ENCODE measurements at regions not wholly inside any gene's neighbourhood (a gene's known extent, or its start where the extent isn't known, plus 50 kb on each side); places are given as distances from the start of the nearest gene placed in this dataset.
A peak's percentile ranks its signal among the peaks of the same experiment; 100 is the strongest.

DNA sequence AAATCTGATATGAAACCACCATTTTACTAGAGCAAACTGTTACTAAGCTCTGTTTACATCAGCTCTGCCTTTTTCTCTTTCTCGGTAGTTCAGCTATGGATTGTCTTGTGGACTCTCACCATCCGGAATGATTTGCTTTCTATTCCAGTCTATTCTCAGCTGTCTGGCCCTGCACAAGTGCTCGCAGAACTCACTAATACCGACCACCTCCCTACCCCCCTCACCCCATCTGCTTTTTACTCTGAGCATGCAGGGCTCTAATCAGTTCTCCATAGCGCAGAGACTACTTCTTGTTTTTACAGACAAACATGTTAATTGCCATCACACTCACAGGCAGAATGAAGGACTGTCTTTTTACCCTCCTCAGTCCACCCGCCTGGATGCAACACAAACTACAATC is 180.7 kb upstream of the POU3F3 start:
- no peak overlapping the region for H3K27ac ChIP-seq (ENCODE audit: insufficient read depth in 1 of 2, low read depth in 1 of 2, low read length in 2 of 2, poor library complexity in 1 of 2, severe bottlenecking in 2 of 2)
- peak in 1 of 3 donors; percentile 30 for DNase-seq
- no peaks in the 10 kb centered on the region for H3K36me3 ChIP-seq (ENCODE audit: control insufficient read depth in 4 of 4, insufficient read depth in 4 of 4, low read length in 3 of 4)
- WGBS (ENCODE audit: insufficient coverage), result 66% methylated on average over 6 of the region's 6 CpGs
- POLR2A ChIA-PET, result no interaction called here
- CTCF ChIA-PET, result no interaction called here
- no peaks in the 10 kb centered on the region for H3K9me3 ChIP-seq (ENCODE audit: control extremely low read depth in 1 of 5, control insufficient read depth in 4 of 5, insufficient read depth in 2 of 5, low read depth in 1 of 5, low read length in 4 of 5)
- H3K4me3 ChIP-seq (ENCODE audit: control insufficient read depth in 1 of 7, extremely low read depth in 1 of 7, insufficient read depth in 4 of 7, low read depth in 2 of 7, low read length in 6 of 7), result no peak overlapping the region
- no peaks in the 10 kb centered on the region for H3K4me1 ChIP-seq (ENCODE audit: control extremely low read depth in 1 of 4, control insufficient read depth in 4 of 4, insufficient read depth in 4 of 4, low read length in 3 of 4)
- no peaks in the 10 kb centered on the region for H3K27me3 ChIP-seq (replicated peaks in 2 of 5; ENCODE audit: control insufficient read depth in 4 of 5, insufficient read depth in 5 of 5, low read length in 4 of 5)

- WGBS (ENCODE audit: insufficient coverage), result 63% methylated on average over 4 of the region's 5 CpGs
- Histone ChIP-seq H3K9me3 (ENCODE audit: control extremely low read depth in 1 of 5, control insufficient read depth in 4 of 5, insufficient read depth in 2 of 5, low read depth in 1 of 5, low read length in 4 of 5) (no peaks in the 10 kb centered on the region), H3K27ac (ENCODE audit: insufficient read depth in 1 of 2, low read depth in 1 of 2, low read length in 2 of 2, poor library complexity in 1 of 2, severe bottlenecking in 2 of 2) (no peak overlapping the region), H3K4me3 (ENCODE audit: control insufficient read depth in 1 of 7, extremely low read depth in 1 of 7, insufficient read depth in 4 of 7, low read depth in 2 of 7, low read length in 6 of 7) (no peak overlapping the region), H3K27me3 (replicated peaks in 2 of 5; ENCODE audit: control insufficient read depth in 4 of 5, insufficient read depth in 5 of 5, low read length in 4 of 5) (no peaks in the 10 kb centered on the region), H3K4me1 (ENCODE audit: control extremely low read depth in 1 of 4, control insufficient read depth in 4 of 4, insufficient read depth in 4 of 4, low read length in 3 of 4) (peaks cover 0 to 8% (median 0%) of the 10 kb centered on the region in 4 experiments), H3K36me3 (ENCODE audit: control insufficient read depth in 4 of 4, insufficient read depth in 4 of 4, low read length in 3 of 4) (no peaks in the 10 kb centered on the region)
- CTCF ChIA-PET, result interaction anchor here (1.2 to 1.6 kb wide), 2 partner anchors 9 to 15 kb away, joined by 5 read pairs; no protein-coding TSS in a partner anchor
- POLR2A ChIA-PET, result no interaction called here
- DNase-seq, result peak in 2 of 3 donors; percentile 49 to 59
These were observed 175.7 kb upstream of the POU3F3 start for GRCh38 chr2:104678181-104678580.

DNA sequence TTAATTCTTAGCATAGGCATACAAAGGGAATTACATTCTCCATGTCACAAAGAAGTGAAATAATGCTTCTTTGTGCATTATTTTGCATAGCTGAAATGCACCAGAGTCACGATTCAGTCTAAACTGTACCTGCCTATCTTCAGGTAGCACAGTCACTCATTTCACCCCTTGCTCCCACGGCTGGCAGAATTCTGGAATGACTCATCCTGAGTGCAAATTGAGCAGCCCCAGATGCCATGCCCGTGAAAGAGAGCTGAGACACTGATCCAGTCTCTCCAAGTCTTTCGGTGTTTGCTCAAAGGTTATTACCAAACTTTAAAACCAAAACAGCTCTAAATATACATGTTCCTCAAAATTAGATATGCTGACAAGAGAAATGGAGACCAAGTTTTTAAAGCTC is 168.3 kb upstream of the POU3F3 start:
- POLR2A ChIA-PET, result interaction anchor here (0.6 kb wide), 1 partner anchor 24 kb away, joined by 3 read pairs; no protein-coding TSS in a partner anchor
- WGBS (ENCODE audit: insufficient coverage), result 91% methylated on average over 4 of the region's 4 CpGs
- CTCF ChIA-PET, result interaction anchor here (1.2 kb wide), 1 partner anchor 15 kb away, joined by 4 read pairs; no protein-coding TSS in a partner anchor
- Histone ChIP-seq H3K9me3 (ENCODE audit: control extremely low read depth in 1 of 5, control insufficient read depth in 4 of 5, insufficient read depth in 2 of 5, low read depth in 1 of 5, low read length in 4 of 5) (no peaks in the 10 kb centered on the region), H3K27me3 (replicated peaks in 2 of 5; ENCODE audit: control insufficient read depth in 4 of 5, insufficient read depth in 5 of 5, low read length in 4 of 5) (peaks cover 0 to 2% (median 0%) of the 10 kb centered on the region in 5 experiments), H3K4me3 (ENCODE audit: control insufficient read depth in 1 of 7, extremely low read depth in 1 of 7, insufficient read depth in 4 of 7, low read depth in 2 of 7, low read length in 6 of 7) (no peak overlapping the region), H3K27ac (ENCODE audit: insufficient read depth in 1 of 2, low read depth in 1 of 2, low read length in 2 of 2, poor library complexity in 1 of 2, severe bottlenecking in 2 of 2) (no peak overlapping the region), H3K36me3 (ENCODE audit: control insufficient read depth in 4 of 4, insufficient read depth in 4 of 4, low read length in 3 of 4) (no peaks in the 10 kb centered on the region), H3K4me1 (ENCODE audit: control extremely low read depth in 1 of 4, control insufficient read depth in 4 of 4, insufficient read depth in 4 of 4, low read length in 3 of 4) (peaks cover 0 to 19% (median 0%) of the 10 kb centered on the region in 4 experiments)
- no peak for DNase-seq

DNA sequence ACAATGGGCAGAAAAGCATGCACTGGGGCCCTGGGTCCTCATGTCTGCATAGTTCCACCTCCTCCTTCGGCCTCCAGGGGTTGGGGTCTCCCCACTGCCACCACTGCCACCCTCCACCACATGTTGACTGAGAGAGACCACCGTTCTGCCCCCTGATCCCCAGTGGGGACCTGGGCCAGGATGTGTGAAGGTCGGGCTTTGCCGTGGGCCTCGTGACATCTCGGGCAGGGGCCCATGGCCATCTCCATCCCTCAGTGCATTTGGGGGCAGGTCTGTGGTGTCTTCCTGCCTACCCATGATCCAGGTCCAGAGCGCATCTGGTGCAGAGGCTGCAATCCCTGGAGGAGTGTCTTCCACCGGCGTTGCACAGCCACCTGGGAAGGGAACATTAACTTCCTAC is 166.8 kb upstream of the POU3F3 start:
- Histone ChIP-seq H3K27ac (ENCODE audit: insufficient read depth in 1 of 2, low read depth in 1 of 2, low read length in 2 of 2, poor library complexity in 1 of 2, severe bottlenecking in 2 of 2) (no peak overlapping the region), H3K4me3 (ENCODE audit: control insufficient read depth in 1 of 7, extremely low read depth in 1 of 7, insufficient read depth in 4 of 7, low read depth in 2 of 7, low read length in 6 of 7) (no peak overlapping the region), H3K9me3 (ENCODE audit: control extremely low read depth in 1 of 5, control insufficient read depth in 4 of 5, insufficient read depth in 2 of 5, low read depth in 1 of 5, low read length in 4 of 5) (no peaks in the 10 kb centered on the region), H3K36me3 (ENCODE audit: control insufficient read depth in 4 of 4, insufficient read depth in 4 of 4, low read length in 3 of 4) (no peaks in the 10 kb centered on the region), H3K27me3 (replicated peaks in 2 of 5; ENCODE audit: control insufficient read depth in 4 of 5, insufficient read depth in 5 of 5, low read length in 4 of 5) (peaks cover 0 to 2% (median 0%) of the 10 kb centered on the region in 5 experiments), H3K4me1 (ENCODE audit: control extremely low read depth in 1 of 4, control insufficient read depth in 4 of 4, insufficient read depth in 4 of 4, low read length in 3 of 4) (peaks cover 0 to 20% (median 2%) of the 10 kb centered on the region in 4 experiments)
- ChIA-PET CTCF (no interaction called here), POLR2A (no interaction called here)
- DNase-seq, result no peak
- WGBS (ENCODE audit: insufficient coverage), result 100% methylated on average over 7 of the region's 9 CpGs

DNA sequence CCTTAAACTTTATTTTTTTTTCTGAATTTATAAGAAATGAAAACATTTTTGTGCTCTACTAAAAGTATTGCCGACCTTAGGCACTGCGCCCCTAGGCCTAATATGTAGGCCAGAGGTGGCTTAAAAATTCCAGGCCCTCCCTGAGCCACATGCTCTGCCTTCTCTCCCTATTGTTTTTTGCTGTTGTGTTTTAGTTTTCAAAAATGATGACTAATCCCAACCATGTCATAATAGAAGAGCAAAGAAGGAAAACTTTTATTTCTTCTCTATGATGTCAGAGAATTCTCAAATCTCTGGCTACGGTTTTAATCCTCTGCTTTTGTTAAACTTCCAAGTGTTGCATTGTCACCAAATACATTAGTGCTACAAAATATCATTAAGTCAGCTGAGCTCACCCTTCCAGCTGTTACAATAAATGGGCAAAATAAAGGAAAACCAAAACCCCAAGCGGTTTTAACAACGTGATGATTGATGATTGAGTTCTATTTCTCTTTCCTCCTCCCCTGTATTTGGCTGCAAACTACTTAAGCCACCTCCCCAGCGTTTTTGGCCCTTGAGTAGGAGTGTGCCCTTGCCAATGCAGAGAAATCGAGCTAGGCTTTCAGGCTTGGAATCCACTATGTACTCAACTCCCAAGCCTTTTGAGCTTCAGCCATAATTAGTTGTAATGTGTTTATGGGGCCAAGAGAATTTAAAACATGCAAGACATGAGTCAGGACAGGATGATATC is 163.5 kb upstream of the POU3F3 start:
- POLR2A ChIA-PET, result no interaction called here
- WGBS (ENCODE audit: insufficient coverage), result 14% methylated on average over 1 of the region's 7 CpGs

GRCh38 chr2:104698276-104698675 is 155.6 kb upstream of the POU3F3 start:
- CTCF ChIA-PET, result no interaction called here
- DNase-seq, result no peak
- H3K9me3 ChIP-seq (ENCODE audit: control extremely low read depth in 1 of 5, control insufficient read depth in 4 of 5, insufficient read depth in 2 of 5, low read depth in 1 of 5, low read length in 4 of 5), result no peaks in the 10 kb centered on the region
- H3K27ac ChIP-seq (ENCODE audit: insufficient read depth in 1 of 2, low read depth in 1 of 2, low read length in 2 of 2, poor library complexity in 1 of 2, severe bottlenecking in 2 of 2), result no peak overlapping the region
- H3K27me3 ChIP-seq (replicated peaks in 2 of 5; ENCODE audit: control insufficient read depth in 4 of 5, insufficient read depth in 5 of 5, low read length in 4 of 5), result no peaks in the 10 kb centered on the region
- POLR2A ChIA-PET, result no interaction called here
- WGBS (ENCODE audit: insufficient coverage), result 90% methylated on average over 2 of the region's 5 CpGs
- H3K4me1 ChIP-seq (ENCODE audit: control extremely low read depth in 1 of 4, control insufficient read depth in 4 of 4, insufficient read depth in 4 of 4, low read length in 3 of 4), result no peaks in the 10 kb centered on the region
- H3K4me3 ChIP-seq (ENCODE audit: control insufficient read depth in 1 of 7, extremely low read depth in 1 of 7, insufficient read depth in 4 of 7, low read depth in 2 of 7, low read length in 6 of 7), result no peak overlapping the region
- no peaks in the 10 kb centered on the region for H3K36me3 ChIP-seq (ENCODE audit: control insufficient read depth in 4 of 4, insufficient read depth in 4 of 4, low read length in 3 of 4)

More for the DNA sequence above, 163.5 kb upstream of the POU3F3 start:
- peaks cover 0 to 20% (median 2%) of the 10 kb centered on the region in 4 experiments for H3K4me1 ChIP-seq (ENCODE audit: control extremely low read depth in 1 of 4, control insufficient read depth in 4 of 4, insufficient read depth in 4 of 4, low read length in 3 of 4)
- H3K9me3 ChIP-seq (ENCODE audit: control extremely low read depth in 1 of 5, control insufficient read depth in 4 of 5, insufficient read depth in 2 of 5, low read depth in 1 of 5, low read length in 4 of 5), result no peaks in the 10 kb centered on the region
- CTCF ChIA-PET, result no interaction called here
- H3K27me3 ChIP-seq (replicated peaks in 2 of 5; ENCODE audit: control insufficient read depth in 4 of 5, insufficient read depth in 5 of 5, low read length in 4 of 5), result peaks cover 0 to 3% (median 0%) of the 10 kb centered on the region in 5 experiments
- H3K36me3 ChIP-seq (ENCODE audit: control insufficient read depth in 4 of 4, insufficient read depth in 4 of 4, low read length in 3 of 4), result no peaks in the 10 kb centered on the region
- DNase-seq, result peak; percentile 19 to 66 (median 46)
- H3K4me3 ChIP-seq (ENCODE audit: control insufficient read depth in 1 of 7, extremely low read depth in 1 of 7, insufficient read depth in 4 of 7, low read depth in 2 of 7, low read length in 6 of 7), result peak overlapping the region in 1 of 7 experiments; percentile 51
- H3K27ac ChIP-seq (ENCODE audit: insufficient read depth in 1 of 2, low read depth in 1 of 2, low read length in 2 of 2, poor library complexity in 1 of 2, severe bottlenecking in 2 of 2), result no peak overlapping the region

- H3K27me3 ChIP-seq (replicated peaks in 2 of 5; ENCODE audit: control insufficient read depth in 4 of 5, insufficient read depth in 5 of 5, low read length in 4 of 5), result no peaks in the 10 kb centered on the region
- ChIA-PET CTCF (interaction anchor here (1.7 kb wide), 1 partner anchor 22 kb away, joined by 3 read pairs; no protein-coding TSS in a partner anchor), POLR2A (no interaction called here)
- H3K4me3 ChIP-seq (ENCODE audit: control insufficient read depth in 1 of 7, extremely low read depth in 1 of 7, insufficient read depth in 4 of 7, low read depth in 2 of 7, low read length in 6 of 7), result no peak overlapping the region
- H3K9me3 ChIP-seq (ENCODE audit: control extremely low read depth in 1 of 5, control insufficient read depth in 4 of 5, insufficient read depth in 2 of 5, low read depth in 1 of 5, low read length in 4 of 5), result no peaks in the 10 kb centered on the region
- H3K36me3 ChIP-seq (ENCODE audit: control insufficient read depth in 4 of 4, insufficient read depth in 4 of 4, low read length in 3 of 4), result no peaks in the 10 kb centered on the region
- 95% methylated on average over 12 of the region's 19 CpGs for WGBS (ENCODE audit: insufficient coverage)
- no peak overlapping the region for H3K27ac ChIP-seq (ENCODE audit: insufficient read depth in 1 of 2, low read depth in 1 of 2, low read length in 2 of 2, poor library complexity in 1 of 2, severe bottlenecking in 2 of 2)
- DNase-seq, result no peak
- H3K4me1 ChIP-seq (ENCODE audit: control extremely low read depth in 1 of 4, control insufficient read depth in 4 of 4, insufficient read depth in 4 of 4, low read length in 3 of 4), result no peaks in the 10 kb centered on the region
These were observed 152.5 kb upstream of the POU3F3 start for GRCh38 chr2:104701411-104701911.

All from common myeloid progenitor, CD34-positive (primary cell).